GM12891 (cell line): ENCODE measurements at regions not wholly inside any gene's neighbourhood (a gene's known extent, or its start where the extent isn't known, plus 50 kb on each side); places are given as distances from the start of the nearest gene placed in this dataset.

Source experiments
- DNase-seq: peaks from one replicate; pipeline ENCODE4 v3.0.0; 2011; ENCODE audit warnings: low spot score; ENCODE audit not compliant: insufficient read length
- FAIRE-seq: peaks from 2 replicates; lab custom pipeline; 2011; peaks lifted over from hg19 to GRCh38; lab: Jason Lieb, UNC
- PAX5 ChIP-seq: IDR thresholded peaks from 2 replicates; pipeline ENCODE4 v1.6.1; 2011; ENCODE audit warnings: low read length, moderate library complexity, mild to moderate bottlenecking; ENCODE audit not compliant: insufficient read depth, severe bottlenecking
- POLR2A ChIP-seq: IDR thresholded peaks from 2 replicates; pipeline ENCODE4 v1.6.1; 2011; ENCODE audit warnings: low read depth, low read length, control low read depth
- POLR2AphosphoS5 ChIP-seq: IDR thresholded peaks from 2 replicates; pipeline ENCODE4 v1.6.1; 2011; ENCODE audit warnings: low read depth, low read length, control low read depth
- POU2F2 ChIP-seq: IDR thresholded peaks from 2 replicates; pipeline ENCODE4 v1.6.1; 2011; ENCODE audit warnings: low read depth, mild to moderate bottlenecking, control low read depth, low read length, moderate library complexity
- SPI1 ChIP-seq: IDR thresholded peaks from 2 replicates; pipeline ENCODE4 v1.6.1; 2011; ENCODE audit warnings: low read depth, low read length, control low read depth
- TAF1 ChIP-seq: IDR thresholded peaks from 2 replicates; pipeline ENCODE4 v1.6.1; 2011; ENCODE audit warnings: low read depth, low read length, control low read depth

DNA sequence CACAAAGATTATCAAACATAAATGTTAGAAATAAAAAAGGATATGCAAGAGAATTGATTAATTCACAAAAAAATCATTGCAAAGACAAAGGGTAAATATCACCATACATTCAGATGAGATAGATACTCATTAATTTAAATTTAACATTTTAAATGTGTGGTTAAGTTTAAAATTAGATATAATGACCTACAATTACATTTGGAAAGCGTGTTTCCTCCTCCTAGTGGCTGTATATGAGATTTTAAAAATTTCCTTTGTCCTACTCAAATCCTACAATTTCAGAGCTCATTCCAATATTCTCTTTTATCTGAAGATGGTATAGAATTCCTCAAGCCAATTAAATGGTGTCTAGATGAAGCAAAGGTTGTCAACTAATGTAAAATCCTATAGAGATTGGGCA lies 169.2 kb upstream of the CDH8 start:
- no peak for FAIRE-seq
- DNase-seq, result no peak
- TF ChIP-seq SPI1 (no peak), POU2F2 (no peak), PAX5 (no peak), TAF1 (no peak), POLR2AphosphoS5 (no peak)

DNA sequence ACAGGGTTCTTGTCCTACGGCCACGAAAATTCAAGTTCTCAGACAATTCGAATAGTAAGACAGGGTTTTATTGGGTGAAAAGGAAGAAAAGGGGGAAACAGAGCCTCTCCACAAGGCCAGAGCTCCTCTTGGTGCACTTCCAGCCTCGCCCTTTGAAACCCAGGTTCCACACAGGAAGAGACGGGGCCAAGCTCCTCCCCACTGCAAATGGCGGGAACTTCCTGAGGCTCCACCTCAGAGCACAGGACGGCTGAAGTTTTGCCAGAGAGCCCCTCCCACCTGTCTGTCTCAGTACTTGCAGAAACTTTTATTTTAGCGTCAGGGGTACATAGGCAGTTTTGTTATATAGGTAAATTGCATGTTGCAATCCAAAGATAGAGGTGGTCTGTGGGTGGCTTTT lies 165.7 kb upstream of the CDH8 start:
- TF ChIP-seq TAF1 (no peak), POLR2A (no peak), PAX5 (no peak), SPI1 (no peak), POU2F2 (no peak), POLR2AphosphoS5 (no peak)
- FAIRE-seq, result no peak
- DNase-seq, result no peak

DNA sequence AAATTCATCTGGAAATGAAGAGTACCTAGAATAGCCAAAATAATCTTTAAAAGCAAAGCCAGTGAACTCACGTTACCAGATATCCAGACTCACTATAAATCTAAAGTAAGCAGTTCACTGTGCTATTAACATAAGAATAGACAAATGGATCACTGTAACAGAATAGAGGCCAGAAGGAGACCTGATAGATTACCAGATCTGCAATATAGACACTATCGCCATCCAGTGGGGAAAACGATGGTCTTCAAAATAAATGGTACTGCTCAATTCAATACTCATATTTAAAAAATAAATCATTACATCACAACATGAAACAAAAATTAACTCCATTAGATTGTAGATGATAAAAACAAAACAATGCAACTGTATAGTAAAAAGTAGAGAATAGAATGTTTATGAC lies 158.6 kb upstream of the CDH8 start:
- FAIRE-seq (no peak), DNase-seq (no peak)
- TF ChIP-seq TAF1 (no peak), POLR2AphosphoS5 (no peak), PAX5 (no peak)

DNA sequence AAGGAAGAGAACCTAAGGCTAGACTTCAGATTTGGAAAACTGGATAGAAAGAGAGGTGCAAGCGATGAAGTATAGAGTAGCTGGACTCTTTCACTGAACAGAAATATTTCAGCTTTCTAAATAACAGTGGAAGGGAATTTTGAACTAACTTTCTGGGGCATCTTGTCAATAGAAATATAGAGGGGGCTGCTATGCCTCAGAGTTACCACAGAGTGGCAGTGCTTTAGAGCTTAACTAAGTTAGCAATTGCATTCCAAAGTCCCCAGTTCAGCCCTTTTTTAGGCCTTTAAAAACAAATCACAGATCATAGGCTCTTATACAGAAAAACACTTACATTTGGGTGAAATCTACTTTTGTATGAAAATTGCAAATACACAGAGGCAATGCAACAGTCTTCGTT lies 154.2 kb upstream of the CDH8 start:
- no peak for DNase-seq
- TF ChIP-seq SPI1 (no peak), POLR2A (no peak), TAF1 (no peak), POU2F2 (no peak), POLR2AphosphoS5 (no peak), PAX5 (no peak)
- no peak for FAIRE-seq

DNA sequence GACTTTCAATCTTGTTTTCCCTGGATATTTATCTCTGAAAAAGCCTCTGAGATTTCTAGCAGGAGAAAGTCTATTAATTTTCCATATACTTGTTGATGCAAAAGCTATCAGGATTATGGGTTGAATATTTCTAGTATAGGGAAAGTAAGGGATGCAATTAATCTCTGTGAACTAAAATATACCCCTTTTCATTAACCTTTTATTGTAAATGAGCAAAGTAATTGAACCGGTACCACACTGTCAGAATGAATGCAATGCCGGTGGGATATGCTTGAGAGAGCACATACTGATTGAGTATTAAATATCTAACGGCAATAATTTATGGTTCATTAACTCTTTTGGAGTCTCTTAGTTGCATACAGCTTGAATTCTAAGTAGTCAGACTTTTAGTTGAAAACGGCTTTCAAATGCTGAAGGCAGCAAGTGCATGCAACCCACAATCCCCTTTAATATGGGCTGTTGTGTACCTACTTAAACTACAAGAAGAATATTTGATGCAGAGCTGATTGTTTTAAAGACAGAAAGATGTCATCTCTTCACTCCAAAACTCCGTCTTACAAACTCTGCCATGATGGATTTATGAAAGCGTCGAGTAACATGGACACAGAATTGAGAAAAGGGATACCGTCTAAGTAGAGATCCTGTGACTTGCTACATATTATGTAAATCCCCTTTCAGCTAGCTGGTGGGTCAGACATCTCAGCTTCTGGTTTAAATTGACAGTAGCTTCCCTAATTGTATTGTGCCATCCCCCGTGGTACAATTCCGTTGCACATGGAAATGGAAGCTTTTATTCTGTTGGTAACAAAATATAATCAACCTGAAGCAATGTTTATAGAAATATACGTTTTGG lies 141.3 kb upstream of the CDH8 start:
- no peak for TF ChIP-seq PAX5
- TF ChIP-seq POLR2A, result no peak
- no peak for TF ChIP-seq POLR2AphosphoS5
- TF ChIP-seq TAF1, result no peak
- no peak for TF ChIP-seq POU2F2
- no peak for TF ChIP-seq SPI1
- no peak for DNase-seq
- FAIRE-seq, result no peak

DNA sequence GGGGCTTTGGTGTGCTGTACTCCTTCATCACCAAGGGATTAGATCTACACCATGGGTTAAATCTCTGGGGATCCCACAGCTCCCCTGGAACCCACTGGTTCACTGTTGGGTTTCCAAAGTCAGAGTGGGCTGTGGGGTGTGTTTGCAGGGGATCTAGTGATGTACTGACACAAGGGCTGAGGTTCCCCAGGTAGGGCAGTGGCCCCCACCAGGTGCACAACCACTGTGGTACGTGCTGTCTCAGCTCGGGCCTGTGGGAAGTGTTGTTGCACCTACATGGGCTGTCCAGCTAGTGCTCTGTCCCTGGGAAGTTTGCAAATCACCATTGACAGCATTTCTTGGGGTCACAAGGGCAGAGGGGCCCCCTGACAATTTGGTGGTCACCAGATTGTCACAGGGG lies 134.4 kb upstream of the CDH8 start:
- DNase-seq (no peak), FAIRE-seq (no peak)

DNA sequence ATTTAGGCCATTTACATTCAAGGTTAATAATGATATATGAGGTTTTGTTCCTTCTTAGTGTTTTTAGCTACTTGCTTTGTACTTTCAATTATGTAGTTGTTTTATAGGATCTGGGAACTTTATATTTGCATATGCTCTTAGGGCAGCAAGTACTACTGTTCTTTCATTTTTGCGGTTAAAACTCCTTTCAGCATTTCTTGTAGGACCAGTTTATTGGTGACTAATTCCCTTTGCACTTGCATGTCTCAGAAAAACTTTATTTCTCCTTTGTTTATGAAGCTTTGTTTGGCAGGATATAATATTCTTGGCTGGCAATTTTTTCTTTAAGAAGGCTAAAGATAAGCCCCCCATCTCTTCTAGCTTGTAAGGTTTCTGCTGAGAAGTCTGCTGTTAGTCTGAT lies 131.3 kb upstream of the CDH8 start:
- FAIRE-seq (no peak), DNase-seq (no peak)
- no peak for TF ChIP-seq TAF1

More for the DNA sequence above, 134.4 kb upstream of the CDH8 start:
- TF ChIP-seq TAF1, result no peak
- TF ChIP-seq SPI1, result no peak
- TF ChIP-seq POLR2A, result no peak
- TF ChIP-seq POLR2AphosphoS5, result no peak
- TF ChIP-seq POU2F2, result no peak
- TF ChIP-seq PAX5, result no peak

DNA sequence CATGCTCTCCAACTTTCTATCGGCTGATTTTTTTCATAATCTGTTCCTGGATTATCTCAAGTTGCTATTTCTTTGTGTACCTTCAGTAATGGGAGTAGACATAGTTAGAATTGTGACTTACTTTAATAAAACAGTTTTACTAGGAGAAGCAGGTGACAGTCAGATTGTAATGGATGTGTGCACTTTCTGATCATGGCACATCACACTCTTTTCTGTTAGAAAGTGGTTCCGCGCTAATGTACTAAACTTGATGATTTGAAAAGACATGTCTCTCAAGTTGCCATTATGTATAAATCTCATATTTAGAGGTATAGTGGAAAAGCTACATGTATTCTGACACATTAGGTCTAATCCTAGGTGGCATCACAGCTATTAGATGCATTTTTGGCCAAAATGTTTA lies 121.3 kb upstream of the CDH8 start:
- DNase-seq (no peak), FAIRE-seq (no peak)
- TF ChIP-seq POU2F2, result no peak
- no peak for TF ChIP-seq SPI1
- no peak for TF ChIP-seq POLR2A
- TF ChIP-seq PAX5, result no peak
- no peak for TF ChIP-seq TAF1
- TF ChIP-seq POLR2AphosphoS5, result no peak

DNA sequence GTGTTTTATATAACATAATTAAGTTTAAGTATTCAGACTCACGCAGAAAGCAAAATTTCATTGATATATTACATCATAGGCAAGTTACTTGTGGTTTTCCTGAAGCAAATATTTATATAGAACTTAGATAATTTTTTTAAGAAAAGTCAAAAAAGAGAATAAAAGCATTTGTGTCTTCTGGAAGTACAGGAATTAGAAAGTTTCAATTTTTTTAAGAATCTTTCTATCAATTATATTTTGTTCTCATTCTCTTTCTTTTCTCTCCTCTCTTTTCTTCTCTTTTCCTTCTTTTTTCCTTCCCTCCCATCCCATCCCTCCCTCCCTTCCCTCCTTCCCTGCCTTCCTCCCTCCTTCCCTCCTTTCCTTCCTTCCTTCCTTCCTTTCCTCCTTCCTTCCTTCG lies 120.7 kb upstream of the CDH8 start:
- TF ChIP-seq PAX5 (no peak), POLR2A (no peak), TAF1 (no peak), POU2F2 (no peak), SPI1 (no peak), POLR2AphosphoS5 (no peak)
- FAIRE-seq (no peak), DNase-seq (no peak)

DNA sequence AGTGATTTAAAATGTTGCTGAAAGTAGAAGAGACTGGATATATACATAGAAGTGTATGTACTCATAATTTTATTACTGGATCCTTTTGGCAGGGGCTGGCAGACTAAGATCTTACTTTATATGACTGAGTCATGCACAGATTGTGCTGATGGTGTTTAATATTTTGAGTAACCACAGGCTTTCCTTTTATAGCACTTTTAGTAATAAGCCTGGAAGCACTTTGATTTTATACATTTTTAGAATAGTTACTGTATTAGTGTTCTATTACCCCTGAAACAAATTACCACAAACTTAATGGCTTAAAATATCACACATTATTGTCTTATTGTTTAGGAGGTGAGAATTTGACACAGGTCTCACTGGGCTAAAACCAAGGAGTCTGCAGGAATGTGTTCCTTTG lies 113.4 kb upstream of the CDH8 start:
- TF ChIP-seq TAF1 (no peak), POLR2A (no peak), POLR2AphosphoS5 (no peak), POU2F2 (no peak), SPI1 (no peak), PAX5 (no peak)
- no peak for DNase-seq
- no peak for FAIRE-seq

DNA sequence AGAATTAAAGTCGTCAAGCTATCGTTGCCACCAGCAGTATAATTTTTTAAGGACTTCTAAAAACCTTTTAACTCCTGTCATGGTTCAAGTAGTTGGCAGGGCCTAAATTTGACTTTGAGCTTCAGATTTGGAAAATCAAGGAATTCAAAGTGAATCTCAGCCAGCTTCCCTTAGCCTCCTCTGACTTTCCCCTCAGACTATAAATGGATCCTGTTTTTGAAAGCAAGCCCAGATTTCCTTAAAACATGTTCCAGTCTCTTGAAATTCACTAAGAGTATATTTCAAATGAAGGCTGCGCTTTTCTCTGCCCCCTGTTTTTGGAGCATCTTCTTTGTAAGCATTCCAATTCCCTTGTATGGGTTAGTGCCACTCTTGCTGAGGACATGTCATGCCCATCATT lies 101.8 kb upstream of the CDH8 start:
- no peak for FAIRE-seq
- DNase-seq, result no peak
- no peak for TF ChIP-seq PAX5
- no peak for TF ChIP-seq TAF1
- no peak for TF ChIP-seq POLR2AphosphoS5
- no peak for TF ChIP-seq POU2F2
- TF ChIP-seq SPI1, result no peak
- TF ChIP-seq POLR2A, result no peak
